Activated T-helper 17 cell treated with anti-CD3 and anti-CD28 coated beads, Interleukin-2, amount 50 U/mL, for 72 hours (primary cell): ENCODE measurements at regions not wholly inside any gene's neighbourhood (a gene's known extent, or its start where the extent isn't known, plus 50 kb on each side); places are given as distances from the start of the nearest gene placed in this dataset.
"Not testable (repeated sequence)": the region's sequence is repeated elsewhere in the genome, so short reads cannot be mapped to it uniquely, and the experiment has no call there.

Source experiments
- ATAC-seq: fragments of 150-1000 bp; cut with Tn5 transposase; replicated peaks from 2 replicates; pipeline ENCODE4 v1.10.0; 2021; ENCODE audit warnings: mild to moderate bottlenecking, moderate library complexity
- H3K27ac Mint-ChIP-seq: one replicate; pipeline ENCODE4 v1.8.0; 2022; ENCODE audit warnings: mixed read lengths
- H3K27me3 Mint-ChIP-seq: one replicate; pipeline ENCODE4 v1.8.0; 2022; ENCODE audit warnings: mixed read lengths
- H3K36me3 Mint-ChIP-seq: one replicate; pipeline ENCODE4 v1.8.0; 2022; ENCODE audit warnings: low read depth, mild to moderate bottlenecking, mixed read lengths
- H3K4me1 Mint-ChIP-seq: one replicate; pipeline ENCODE4 v1.8.0; 2022; ENCODE audit warnings: mixed read lengths
- H3K4me3 Mint-ChIP-seq: one replicate; pipeline ENCODE4 v1.8.0; 2022; ENCODE audit warnings: mild to moderate bottlenecking, mixed read lengths
- H3K9me3 Mint-ChIP-seq: one replicate; pipeline ENCODE4 v1.8.0; 2022; ENCODE audit warnings: mixed read lengths

DNA sequence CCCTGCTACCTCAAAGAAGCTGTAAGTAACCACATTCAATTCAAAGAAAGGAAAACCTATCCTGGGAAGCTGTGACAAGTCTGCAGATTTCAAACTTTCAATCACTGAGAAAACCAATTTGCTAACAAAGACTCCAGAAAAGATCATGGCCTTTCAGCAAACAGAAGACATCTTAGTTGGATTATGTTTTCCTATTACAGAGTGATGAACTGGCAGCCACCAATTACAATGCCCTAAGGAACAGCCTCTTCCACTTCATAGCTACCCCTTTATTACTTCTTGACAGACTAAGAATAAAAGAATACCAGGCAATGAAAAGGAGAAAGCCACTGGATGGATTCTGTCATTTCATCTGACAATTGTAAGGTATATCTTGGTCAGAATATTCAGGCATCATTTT is 128.2 kb upstream of the RASEF start:
- no peaks in the 10 kb centered on the region for H3K4me1 Mint-ChIP-seq
- no peaks in the 10 kb centered on the region for H3K36me3 Mint-ChIP-seq
- peaks cover 14% of the 10 kb centered on the region for H3K27me3 Mint-ChIP-seq
- ATAC-seq: no peak
- no peak overlapping the region for H3K4me3 Mint-ChIP-seq
- no peak overlapping the region for H3K27ac Mint-ChIP-seq
- H3K9me3 Mint-ChIP-seq: no peaks in the 10 kb centered on the region

DNA sequence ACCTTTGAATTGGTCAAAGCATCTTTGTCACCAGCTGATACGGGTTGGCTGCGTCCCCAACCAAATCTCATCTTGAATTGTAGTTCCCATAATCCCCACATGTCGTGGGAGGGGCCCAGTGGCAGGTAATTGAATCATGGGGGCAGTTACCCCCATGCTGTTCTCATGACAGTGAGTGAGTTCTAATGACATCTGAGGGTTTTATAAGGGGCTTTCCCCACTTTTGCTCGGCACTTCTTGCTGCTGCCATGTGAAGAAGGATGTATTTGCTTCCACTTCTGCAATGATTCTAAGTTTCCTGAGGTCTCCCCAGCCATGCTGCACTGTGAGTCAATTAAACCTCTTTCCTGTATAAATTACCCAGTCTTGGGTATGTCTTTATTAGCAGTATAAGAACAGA is 126.1 kb upstream of the RASEF start:
- H3K9me3 Mint-ChIP-seq, H3K4me1 Mint-ChIP-seq, H3K36me3 Mint-ChIP-seq, H3K27ac Mint-ChIP-seq, ATAC-seq, H3K4me3 Mint-ChIP-seq: not testable (repeated sequence)
- peaks cover 14% of the 10 kb centered on the region for H3K27me3 Mint-ChIP-seq

DNA sequence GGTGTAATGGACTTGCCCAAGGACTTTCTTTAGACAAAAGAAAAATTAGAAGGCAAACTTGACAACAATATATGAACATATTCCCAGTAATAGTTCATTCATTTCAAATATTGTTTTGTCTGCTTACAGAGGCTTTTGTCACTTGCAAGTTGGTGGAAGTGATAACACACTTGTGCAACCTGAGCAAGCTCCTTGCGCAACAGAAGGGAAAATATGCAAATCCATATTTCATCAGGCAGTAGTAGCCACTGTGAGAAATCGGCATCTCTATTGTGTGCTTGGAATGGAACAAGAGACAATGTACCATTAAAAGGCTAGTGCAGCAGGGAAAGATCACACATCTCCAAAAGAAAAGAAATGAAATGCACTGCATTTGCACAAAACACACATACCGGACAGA is 125.3 kb upstream of the RASEF start:
- peaks cover 14% of the 10 kb centered on the region for H3K27me3 Mint-ChIP-seq
- H3K27ac Mint-ChIP-seq: no peak overlapping the region
- H3K9me3 Mint-ChIP-seq: no peaks in the 10 kb centered on the region
- no peak overlapping the region for H3K4me3 Mint-ChIP-seq
- no peak for ATAC-seq
- no peaks in the 10 kb centered on the region for H3K4me1 Mint-ChIP-seq
- H3K36me3 Mint-ChIP-seq: no peaks in the 10 kb centered on the region

DNA sequence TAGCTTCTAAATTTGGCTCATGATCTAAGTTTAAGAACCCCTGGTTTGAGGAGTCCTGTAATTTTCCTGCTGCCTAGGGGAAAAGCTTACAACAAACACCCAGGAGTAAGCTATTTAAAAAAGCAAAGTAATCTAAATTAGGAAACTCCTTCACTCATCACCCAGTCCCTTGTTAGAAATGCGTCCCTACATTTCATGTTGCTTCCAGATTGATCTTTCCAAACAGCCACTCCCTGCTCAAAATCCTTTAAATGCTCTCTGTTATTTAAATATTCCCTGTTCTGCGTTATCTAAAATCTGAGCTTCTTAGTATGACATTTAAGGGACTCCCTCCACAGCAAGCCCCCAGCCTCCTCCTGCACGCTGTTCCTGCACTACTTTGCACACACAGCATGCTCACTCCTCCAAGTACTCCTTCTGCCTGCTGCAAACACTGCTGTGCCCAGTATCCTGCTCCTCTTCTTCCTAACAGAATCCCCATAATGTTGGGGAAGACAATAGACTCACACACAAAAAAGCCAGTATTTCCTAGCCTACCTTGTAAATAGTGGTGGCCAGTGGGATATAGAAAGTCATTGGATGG is 123.3 kb upstream of the RASEF start:
- peaks cover 15% of the 10 kb centered on the region for H3K27me3 Mint-ChIP-seq
- no peaks in the 10 kb centered on the region for H3K4me1 Mint-ChIP-seq
- H3K4me3 Mint-ChIP-seq: no peak overlapping the region
- H3K36me3 Mint-ChIP-seq: no peaks in the 10 kb centered on the region
- no peak overlapping the region for H3K27ac Mint-ChIP-seq
- no peak for ATAC-seq
- no peaks in the 10 kb centered on the region for H3K9me3 Mint-ChIP-seq

DNA sequence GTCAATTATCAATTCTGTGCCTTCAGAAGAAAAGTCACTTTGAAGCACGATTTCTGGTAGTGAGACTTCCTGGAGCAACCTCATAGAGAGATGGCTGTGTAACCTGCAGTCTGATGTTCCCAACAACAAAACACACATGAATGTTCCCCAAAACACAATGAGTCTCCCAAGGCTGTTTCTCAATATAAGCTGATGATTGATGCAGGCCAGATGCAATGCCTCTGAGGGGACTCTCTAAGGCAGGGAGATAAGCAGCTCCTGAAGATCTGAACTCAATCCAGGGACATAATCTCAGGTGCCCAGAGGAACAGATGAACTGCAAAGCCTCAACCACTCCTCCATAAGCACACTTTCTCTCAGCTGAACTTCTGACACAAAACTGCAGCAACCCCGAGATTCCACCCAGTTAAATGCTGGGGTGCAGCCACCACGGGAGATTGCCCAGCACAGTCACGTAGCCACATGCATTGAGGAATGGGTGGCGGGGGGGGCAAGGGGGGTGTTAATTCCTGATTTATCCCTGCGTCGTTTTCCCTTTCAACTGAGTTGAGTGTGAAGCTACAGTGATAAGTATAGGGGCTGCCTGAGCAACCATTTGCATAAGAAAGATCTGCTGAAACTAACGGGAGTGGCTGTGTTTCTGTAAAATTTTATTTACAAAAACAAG is 122.7 kb upstream of the RASEF start:
- H3K27me3 Mint-ChIP-seq: peaks cover 18% of the 10 kb centered on the region
- no peaks in the 10 kb centered on the region for H3K9me3 Mint-ChIP-seq
- no peaks in the 10 kb centered on the region for H3K36me3 Mint-ChIP-seq
- H3K27ac Mint-ChIP-seq: no peak overlapping the region
- no peak overlapping the region for H3K4me3 Mint-ChIP-seq
- H3K4me1 Mint-ChIP-seq: no peaks in the 10 kb centered on the region
- no peak for ATAC-seq

DNA sequence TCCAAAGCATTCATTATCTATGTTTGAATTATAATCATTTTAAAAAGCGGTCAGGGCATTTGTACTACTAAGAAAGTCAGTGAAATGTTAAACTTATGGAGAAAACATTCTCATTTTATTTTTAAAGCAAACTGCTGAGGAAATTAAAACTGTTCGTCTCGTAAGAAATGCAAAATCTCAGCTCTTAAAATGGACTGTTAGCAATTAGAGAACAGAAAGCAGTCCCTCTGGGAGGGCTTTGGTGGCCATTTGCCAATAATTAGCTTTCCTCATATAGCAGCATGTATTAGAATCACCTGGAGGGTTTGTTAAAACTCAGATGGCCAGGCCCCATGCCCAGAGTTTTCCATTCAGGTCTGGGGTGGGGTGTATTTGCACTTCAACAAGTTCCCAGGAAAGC is 120.7 kb upstream of the RASEF start:
- no peaks in the 10 kb centered on the region for H3K4me1 Mint-ChIP-seq
- no peak overlapping the region for H3K27ac Mint-ChIP-seq
- H3K4me3 Mint-ChIP-seq: no peak overlapping the region
- H3K9me3 Mint-ChIP-seq: no peaks in the 10 kb centered on the region
- peaks cover 11% of the 10 kb centered on the region for H3K27me3 Mint-ChIP-seq
- H3K36me3 Mint-ChIP-seq: no peaks in the 10 kb centered on the region
- no peak for ATAC-seq

DNA sequence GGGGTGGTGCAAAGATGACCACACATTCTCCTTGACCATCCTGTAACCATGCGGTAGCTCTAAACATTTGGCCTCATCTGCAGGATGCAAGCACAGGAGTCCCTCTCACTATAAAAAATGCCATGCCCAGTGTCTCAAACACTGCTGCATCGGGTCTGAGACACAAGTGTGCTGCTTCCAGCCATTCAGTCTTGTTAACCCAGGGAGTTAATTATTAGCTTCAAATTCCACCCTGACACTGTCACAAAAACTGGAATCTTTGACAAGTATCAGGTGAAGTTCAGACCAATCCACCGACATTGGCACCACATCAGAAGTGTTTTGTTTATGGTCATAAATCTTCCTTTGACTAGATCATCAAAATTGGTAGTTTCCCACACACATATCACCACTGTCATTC is 119.1 kb upstream of the RASEF start:
- Mint-ChIP-seq H3K36me3 (no peaks in the 10 kb centered on the region), H3K4me1 (no peaks in the 10 kb centered on the region), H3K9me3 (peaks cover 6% of the 10 kb centered on the region), H3K27ac (no peak overlapping the region), H3K4me3 (no peak overlapping the region), H3K27me3 (peaks cover 8% of the 10 kb centered on the region)
- no peak for ATAC-seq

DNA sequence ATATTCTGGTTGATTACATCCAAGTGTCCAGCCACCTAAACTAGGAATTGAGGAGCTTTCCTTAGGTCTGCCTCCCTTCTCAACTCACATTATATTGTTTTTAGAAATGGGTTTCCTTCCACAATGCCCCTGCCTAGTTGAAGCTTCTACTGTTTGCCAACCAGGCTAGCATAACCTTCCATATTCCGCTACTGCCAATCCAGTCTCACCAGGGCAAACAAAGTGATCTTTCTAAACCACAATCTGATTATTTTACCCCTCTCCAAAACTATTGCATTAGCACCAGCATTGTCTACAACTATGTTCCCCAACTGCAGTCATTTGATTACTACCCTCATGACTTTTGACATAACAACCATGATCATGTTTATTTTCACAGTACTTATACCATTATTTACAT is 115.8 kb upstream of the RASEF start:
- Mint-ChIP-seq H3K9me3 (peaks cover 6% of the 10 kb centered on the region), H3K27me3 (peaks cover 4% of the 10 kb centered on the region), H3K27ac (no peak overlapping the region), H3K4me1 (no peaks in the 10 kb centered on the region), H3K36me3 (no peaks in the 10 kb centered on the region), H3K4me3 (no peak overlapping the region)
- no peak for ATAC-seq

DNA sequence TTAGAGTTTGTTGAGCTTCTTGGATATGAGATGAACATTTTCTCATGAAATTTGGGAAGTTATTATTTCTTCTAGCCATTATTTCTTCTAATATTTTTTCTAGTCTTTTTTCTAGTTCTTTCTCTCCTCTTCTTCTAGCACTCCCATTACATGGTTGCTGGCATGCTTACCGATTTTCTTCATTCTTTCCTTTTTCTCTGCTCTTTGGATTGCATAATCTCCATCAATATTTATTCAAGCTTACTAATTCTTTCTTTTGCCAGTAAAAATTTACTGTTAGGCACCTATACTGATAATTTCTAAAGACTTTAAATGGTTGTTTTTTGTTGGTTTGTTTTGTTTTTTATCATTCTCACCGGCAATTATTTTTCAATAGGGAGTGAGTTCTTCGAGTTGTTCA is 114.8 kb upstream of the RASEF start:
- Mint-ChIP-seq H3K4me3 (no peak overlapping the region), H3K36me3 (no peaks in the 10 kb centered on the region), H3K27me3 (peaks cover 4% of the 10 kb centered on the region), H3K9me3 (peaks cover 6% of the 10 kb centered on the region), H3K4me1 (no peaks in the 10 kb centered on the region), H3K27ac (no peak overlapping the region)
- no peak for ATAC-seq

DNA sequence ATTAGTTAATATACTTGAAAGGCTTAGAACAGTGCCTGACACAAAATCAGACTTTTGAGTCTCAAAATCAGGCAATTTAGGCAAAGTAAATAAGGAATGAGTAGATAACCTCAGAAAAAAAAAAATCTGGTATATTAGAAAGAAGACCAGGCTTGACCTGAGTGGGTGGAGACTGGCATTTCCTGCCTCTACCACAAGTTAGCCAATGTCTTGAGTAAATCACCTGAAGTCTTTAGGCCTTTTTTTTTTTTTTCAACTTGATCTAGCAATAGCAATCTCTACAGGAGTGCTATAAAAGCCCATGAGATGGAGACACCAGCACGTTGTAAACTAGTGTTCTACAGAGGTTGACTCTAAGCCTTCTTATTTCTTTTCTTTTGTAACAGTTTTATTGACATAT is 104.2 kb upstream of the RASEF start:
- Mint-ChIP-seq H3K4me1 (no peaks in the 10 kb centered on the region), H3K27ac (no peak overlapping the region), H3K4me3 (no peak overlapping the region), H3K9me3 (peaks cover 5% of the 10 kb centered on the region), H3K36me3 (no peaks in the 10 kb centered on the region), H3K27me3 (no peaks in the 10 kb centered on the region)
- ATAC-seq: no peak

DNA sequence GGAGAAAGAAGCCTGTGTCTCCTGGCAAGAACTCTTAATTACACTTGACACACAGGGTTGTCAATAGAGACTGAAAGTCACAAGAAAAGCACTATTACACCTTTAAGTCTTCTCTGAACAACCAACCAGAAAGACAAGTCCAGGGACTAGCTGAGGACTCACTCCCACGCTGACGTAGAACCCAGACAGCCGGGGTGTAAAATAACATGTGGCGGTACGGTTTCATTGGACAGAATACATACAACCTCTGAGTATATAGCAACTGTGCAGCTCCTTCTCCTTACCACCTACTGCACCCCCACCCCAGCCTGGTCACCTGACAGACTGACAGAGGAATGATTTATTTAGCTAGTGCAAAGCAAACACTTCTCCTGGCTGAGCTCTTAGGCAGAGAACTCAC is 103.4 kb upstream of the RASEF start:
- Mint-ChIP-seq H3K27ac (no peak overlapping the region), H3K4me1 (no peaks in the 10 kb centered on the region), H3K27me3 (no peaks in the 10 kb centered on the region), H3K9me3 (peaks cover 5% of the 10 kb centered on the region), H3K4me3 (no peak overlapping the region), H3K36me3 (no peaks in the 10 kb centered on the region)
- no peak for ATAC-seq

DNA sequence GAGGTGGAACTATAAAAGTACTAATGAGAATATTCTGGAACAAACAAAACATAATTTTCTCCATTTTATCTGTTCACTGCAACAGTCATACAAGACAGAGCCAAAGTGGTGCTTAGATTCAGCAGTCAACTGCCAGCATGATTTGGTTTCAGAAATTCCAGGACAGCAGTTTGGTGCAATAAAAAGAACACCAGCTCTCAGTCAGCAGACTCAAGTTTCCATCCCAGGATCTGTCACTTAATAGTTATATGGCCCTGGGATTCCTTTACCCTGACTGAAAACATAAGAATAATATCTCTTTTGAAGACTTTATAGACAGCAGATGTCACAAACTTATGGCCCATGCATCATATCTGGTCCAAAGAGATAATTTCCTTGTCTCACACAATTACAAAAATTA is 92.8 kb upstream of the RASEF start:
- ATAC-seq: no peak
- Mint-ChIP-seq H3K36me3 (no peaks in the 10 kb centered on the region), H3K4me1 (no peaks in the 10 kb centered on the region), H3K27me3 (no peaks in the 10 kb centered on the region), H3K27ac (no peak overlapping the region), H3K4me3 (no peak overlapping the region), H3K9me3 (peaks cover 5% of the 10 kb centered on the region)

DNA sequence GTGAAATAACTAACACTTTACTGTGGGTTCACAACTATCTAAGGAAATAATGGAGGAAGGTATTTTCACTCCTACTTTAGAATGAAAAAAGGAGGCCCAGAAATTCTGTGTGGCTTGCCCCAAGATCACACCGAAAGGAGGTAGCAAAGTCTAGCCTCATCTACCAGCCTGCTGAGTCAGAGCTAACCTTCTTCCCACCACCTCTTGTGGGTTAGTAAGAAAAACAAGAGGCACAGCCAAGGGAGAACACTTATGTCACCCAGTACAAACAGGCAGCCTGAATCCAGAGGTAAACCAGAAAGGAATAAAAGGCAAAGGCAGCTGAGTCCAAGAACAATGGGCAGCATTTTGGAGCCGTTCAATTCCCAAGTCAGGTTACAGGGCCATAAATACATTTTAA is 91.9 kb upstream of the RASEF start:
- Mint-ChIP-seq H3K27ac (no peak overlapping the region), H3K9me3 (peaks cover 5% of the 10 kb centered on the region), H3K4me3 (no peak overlapping the region), H3K4me1 (no peaks in the 10 kb centered on the region), H3K36me3 (no peaks in the 10 kb centered on the region), H3K27me3 (no peaks in the 10 kb centered on the region)
- no peak for ATAC-seq

DNA sequence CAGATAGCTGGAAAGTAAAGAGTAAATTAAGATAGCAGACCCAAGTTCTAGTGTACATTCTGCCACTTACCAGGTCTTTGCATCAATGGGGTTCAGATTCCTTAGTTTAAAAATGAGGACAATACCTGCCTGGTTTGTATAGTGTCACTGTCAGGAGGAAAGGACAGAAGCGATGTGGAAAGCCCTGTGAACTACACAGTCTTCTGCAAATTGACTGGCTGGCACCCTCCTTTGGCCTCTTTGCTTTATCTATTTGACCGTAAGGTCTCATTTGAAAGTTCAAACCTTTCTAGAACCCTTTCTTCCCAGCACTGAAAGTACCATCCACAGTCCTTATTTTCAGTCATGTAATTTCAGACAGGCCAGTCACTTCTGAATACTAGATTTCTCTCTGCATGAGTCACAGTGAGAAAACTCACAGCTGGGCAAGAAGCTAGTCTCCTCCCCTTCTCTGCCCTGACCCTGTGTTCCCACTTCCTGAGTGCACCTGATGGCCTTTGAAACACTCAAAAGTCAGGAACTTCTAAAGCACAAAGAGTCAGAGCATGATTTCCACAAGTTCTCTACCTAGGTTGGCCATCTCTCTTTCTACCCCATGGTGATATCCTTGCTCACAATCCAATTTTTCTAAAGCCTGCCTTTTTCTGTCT is 91.3 kb upstream of the RASEF start:
- ATAC-seq: peak; percentile 46
- no peaks in the 10 kb centered on the region for H3K36me3 Mint-ChIP-seq
- no peaks in the 10 kb centered on the region for H3K4me1 Mint-ChIP-seq
- no peaks in the 10 kb centered on the region for H3K27me3 Mint-ChIP-seq
- H3K4me3 Mint-ChIP-seq: no peak overlapping the region
- no peak overlapping the region for H3K27ac Mint-ChIP-seq
- peaks cover 5% of the 10 kb centered on the region for H3K9me3 Mint-ChIP-seq

DNA sequence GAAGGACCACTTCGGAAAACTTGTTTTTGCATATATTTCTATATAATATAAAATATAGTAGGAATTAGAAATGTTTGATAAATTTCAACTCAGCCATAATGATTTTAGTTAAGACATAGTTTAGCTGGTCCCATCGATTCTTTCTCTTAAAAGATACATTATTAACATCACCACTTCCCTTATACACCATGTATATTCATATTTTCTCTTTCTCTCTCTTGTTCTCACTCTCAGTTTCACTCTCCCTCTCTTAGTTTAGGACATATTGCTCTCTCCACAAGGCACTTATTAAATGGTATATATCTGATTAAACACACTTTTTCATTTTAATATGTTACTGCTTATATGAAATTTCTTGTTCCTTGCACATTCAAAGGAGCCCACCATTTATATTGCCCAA is 90.1 kb upstream of the RASEF start:
- H3K27me3 Mint-ChIP-seq: no peaks in the 10 kb centered on the region
- ATAC-seq: no peak
- no peaks in the 10 kb centered on the region for H3K36me3 Mint-ChIP-seq
- no peak overlapping the region for H3K4me3 Mint-ChIP-seq
- H3K9me3 Mint-ChIP-seq: peaks cover 7% of the 10 kb centered on the region
- no peak overlapping the region for H3K27ac Mint-ChIP-seq
- H3K4me1 Mint-ChIP-seq: no peaks in the 10 kb centered on the region
